Neural progenitor cell (in vitro differentiated cells): ENCODE measurements at regions not wholly inside any gene's neighbourhood (a gene's known extent, or its start where the extent isn't known, plus 50 kb on each side); places are given as distances from the start of the nearest gene placed in this dataset.

Experiments
- DNase-seq: peaks from one replicate; pipeline ENCODE4 v3.0.0-alpha.2; 2016; ENCODE audit warnings: low spot score
- H2AFZ ChIP-seq: fragments of 200-600 bp; sonication (generic); replicated peaks from 2 replicates; pipeline ENCODE4 v1.6.1; 2016; ENCODE audit warnings: antibody characterized with exemption
- H3F3A ChIP-seq: fragments of 200-600 bp; sonication (generic); 2 replicates; pipeline ENCODE4 v1.6.1; 2016; ENCODE audit warnings: antibody characterized with exemption, low read depth
- H3K27ac ChIP-seq: fragments of 200-600 bp; sonication (generic); 2 replicates; pipeline ENCODE4 v1.5.1; 2016; ENCODE audit warnings: mild to moderate bottlenecking
- H3K27me3 ChIP-seq: fragments of 200-600 bp; sonication (generic); 2 replicates; pipeline ENCODE4 v1.6.1; 2016; ENCODE audit warnings: mild to moderate bottlenecking, moderate library complexity
- H3K36me3 ChIP-seq: fragments of 200-600 bp; sonication (generic); 2 replicates; pipeline ENCODE4 v1.5.1; 2016
- H3K4me1 ChIP-seq: fragments of 200-600 bp; sonication (generic); 2 replicates; pipeline ENCODE4 v1.6.1; 2016; ENCODE audit warnings: mixed run types
- H3K4me2 ChIP-seq: fragments of 200-600 bp; sonication (generic); 2 replicates; pipeline ENCODE4 v1.6.1; 2016
- H3K4me3 ChIP-seq: fragments of 200-600 bp; sonication (generic); 2 replicates; pipeline ENCODE4 v1.5.1; 2016
- H3K79me2 ChIP-seq: fragments of 200-600 bp; sonication (generic); 2 replicates; pipeline ENCODE4 v1.6.1; 2016; ENCODE audit warnings: low read depth
- H3K9ac ChIP-seq: fragments of 200-600 bp; sonication (generic); 2 replicates; pipeline ENCODE4 v1.6.1; 2016
- H3K9me3 ChIP-seq: fragments of 200-600 bp; sonication (generic); 2 replicates; pipeline ENCODE4 v1.5.1; 2016; ENCODE audit warnings: low read depth
- H4K20me1 ChIP-seq: fragments of 200-600 bp; sonication (generic); 2 replicates; pipeline ENCODE4 v1.6.1; 2016; ENCODE audit warnings: low read depth
- H3K27ac Mint-ChIP-seq: 3 replicates; pipeline ENCODE4 v1.8.0; 2021; ENCODE audit warnings: mixed read lengths
- H3K27me3 Mint-ChIP-seq: 2 replicates; pipeline ENCODE4 v1.8.0; 2022; ENCODE audit warnings: low read depth, mild to moderate bottlenecking, inconsistent platforms, moderate library complexity, mixed read lengths; ENCODE audit not compliant: insufficient read depth
- H3K36me3 Mint-ChIP-seq: 3 replicates; pipeline ENCODE4 v1.8.0; 2021; ENCODE audit warnings: mixed read lengths
- H3K4me1 Mint-ChIP-seq: 3 replicates; pipeline ENCODE4 v1.8.0; 2021; ENCODE audit warnings: mixed read lengths
- H3K4me3 Mint-ChIP-seq: 3 replicates; pipeline ENCODE4 v1.8.0; 2021; ENCODE audit warnings: mild to moderate bottlenecking, moderate library complexity, mixed read lengths
- H3K9me3 Mint-ChIP-seq: 3 replicates; pipeline ENCODE4 v1.8.0; 2020; ENCODE audit warnings: mixed read lengths
- CTCF ChIP-seq: fragments of 200-600 bp; sonication (generic); IDR thresholded peaks from 2 replicates; pipeline ENCODE4 v1.5.1; 2017; ENCODE audit warnings: antibody characterized with exemption, mild to moderate bottlenecking
- EZH2 ChIP-seq: fragments of 200-600 bp; sonication (generic); IDR thresholded peaks from 2 replicates; pipeline ENCODE4 v1.6.1; 2017; ENCODE audit warnings: antibody characterized with exemption, mild to moderate bottlenecking, moderate library complexity
- EZH2phosphoT487 ChIP-seq: fragments of 200-600 bp; sonication (generic); IDR thresholded peaks from 2 replicates; pipeline ENCODE4 v1.6.1; 2017; ENCODE audit warnings: antibody characterized with exemption

- Histone ChIP-seq H3K27me3 (no peaks in the 10 kb centered on the region), H3K27ac (no peak overlapping the region), H3K9me3 (no peaks in the 10 kb centered on the region), H3K4me1 (no peaks in the 10 kb centered on the region), H3K9ac (no peak overlapping the region), H3K36me3 (no peaks in the 10 kb centered on the region), H4K20me1 (no peaks in the 10 kb centered on the region), H3K79me2 (no peaks in the 10 kb centered on the region), H3F3A (peaks cover 6% of the 10 kb centered on the region), H3K4me3 (no peak overlapping the region), H2AFZ (no peak overlapping the region), H3K4me2 (no peak overlapping the region)
- no peaks in the 10 kb centered on the region for H3K36me3 Mint-ChIP-seq
- peaks cover 29% of the 10 kb centered on the region for H3K4me1 Mint-ChIP-seq
- peaks cover 3% of the 10 kb centered on the region for H3K9me3 Mint-ChIP-seq
- no peak for TF ChIP-seq EZH2phosphoT487
- TF ChIP-seq CTCF, result no peak
- TF ChIP-seq EZH2, result no peak
- no peak for DNase-seq
- H3K27me3 Mint-ChIP-seq, result peaks cover 4% of the 10 kb centered on the region
- H3K4me3 Mint-ChIP-seq, result no peak overlapping the region
- H3K27ac Mint-ChIP-seq, result no peak overlapping the region
These were observed 179.0 kb downstream of the TAF11L14 start for GRCh38 chr5:17813214-17813613.

GRCh38 chr5:17816505-17816904 is 182.2 kb downstream of the TAF11L14 start:
- peaks cover 3% of the 10 kb centered on the region for H3K9me3 Mint-ChIP-seq
- Histone ChIP-seq H3K27ac (no peak overlapping the region), H3K79me2 (no peaks in the 10 kb centered on the region), H3K36me3 (no peaks in the 10 kb centered on the region), H3K4me1 (no peaks in the 10 kb centered on the region), H3K4me3 (no peak overlapping the region), H3K27me3 (no peaks in the 10 kb centered on the region), H3K9ac (no peak overlapping the region), H2AFZ (no peak overlapping the region), H3F3A (peaks cover 6% of the 10 kb centered on the region), H4K20me1 (no peaks in the 10 kb centered on the region), H3K4me2 (no peak overlapping the region), H3K9me3 (no peaks in the 10 kb centered on the region)
- H3K4me3 Mint-ChIP-seq, result no peak overlapping the region
- no peaks in the 10 kb centered on the region for H3K36me3 Mint-ChIP-seq
- DNase-seq, result no peak
- peaks cover 4% of the 10 kb centered on the region for H3K27me3 Mint-ChIP-seq
- no peak overlapping the region for H3K27ac Mint-ChIP-seq
- TF ChIP-seq EZH2phosphoT487 (no peak), CTCF (no peak), EZH2 (no peak)
- no peaks in the 10 kb centered on the region for H3K4me1 Mint-ChIP-seq

DNA sequence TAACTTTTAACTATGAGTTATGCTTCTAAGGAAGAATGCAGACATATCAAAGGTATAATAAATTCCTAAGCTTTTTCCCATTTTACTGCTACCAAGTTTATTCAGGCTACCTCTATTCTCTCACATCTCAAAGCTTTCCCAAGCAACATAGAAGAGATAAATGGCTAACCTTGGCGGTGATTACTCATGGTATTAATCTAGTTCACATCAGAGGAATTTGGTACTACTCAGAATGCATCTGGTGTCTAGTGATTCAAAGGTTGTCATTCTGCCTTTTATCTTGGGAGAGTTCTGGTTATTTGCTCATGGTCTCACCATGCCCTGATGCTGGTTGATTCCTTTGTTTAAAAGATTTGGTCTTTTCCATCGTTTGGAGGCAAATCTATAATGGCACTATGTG is 182.7 kb downstream of the TAF11L14 start:
- H3K4me2 ChIP-seq, result no peak overlapping the region
- Mint-ChIP-seq H3K9me3 (peaks cover 3% of the 10 kb centered on the region), H3K36me3 (no peaks in the 10 kb centered on the region), H3K27me3 (peaks cover 4% of the 10 kb centered on the region), H3K4me1 (no peaks in the 10 kb centered on the region), H3K4me3 (no peak overlapping the region), H3K27ac (no peak overlapping the region)
- H3K4me1 ChIP-seq, result no peaks in the 10 kb centered on the region
- no peak overlapping the region for H3K9ac ChIP-seq
- H4K20me1 ChIP-seq, result no peaks in the 10 kb centered on the region
- no peaks in the 10 kb centered on the region for H3K9me3 ChIP-seq
- TF ChIP-seq EZH2, result no peak
- TF ChIP-seq CTCF, result no peak
- TF ChIP-seq EZH2phosphoT487, result no peak
- H3K36me3 ChIP-seq, result no peaks in the 10 kb centered on the region
- H2AFZ ChIP-seq, result no peak overlapping the region
- H3K4me3 ChIP-seq, result no peak overlapping the region
- no peaks in the 10 kb centered on the region for H3K27me3 ChIP-seq
- DNase-seq, result no peak
- no peaks in the 10 kb centered on the region for H3K79me2 ChIP-seq
- peaks cover 6% of the 10 kb centered on the region for H3F3A ChIP-seq
- H3K27ac ChIP-seq, result no peak overlapping the region
